Left lung (tissue), 4 donors: ENCODE measurements at regions not wholly inside any gene's neighbourhood (a gene's known extent, or its start where the extent isn't known, plus 50 kb on each side); places are given as distances from the start of the nearest gene placed in this dataset.

Source experiments
- ATAC-seq: fragments of 200-7000 bp; cut with Tn5 transposase; one replicate; pipeline ENCODE4 v1.9.1; 2020; ENCODE audit warnings: moderate library complexity
- DNase-seq, 4 donors: peaks; one replicate each; pipeline ENCODE4 v3.0.0-alpha.2; 2013 to 2020
- H3K27ac ChIP-seq, 2 donors: fragments of 200-600 bp; sonication (generic) in 1 of 2; one replicate each; pipeline versions ENCODE4 v1.5.0 to v1.8.0; 2020 to 2021
- H3K27me3 ChIP-seq, 2 donors: fragments of 200-600 bp; sonication (generic) in 1 of 2; one replicate each; pipeline versions ENCODE4 v1.5.0 to v1.8.0; 2020 to 2021
- H3K36me3 ChIP-seq, 2 donors: fragments of 200-600 bp; sonication (generic) in 1 of 2; one replicate each; pipeline versions ENCODE4 v1.5.0 to v1.8.0; 2020 to 2021
- H3K4me1 ChIP-seq, 2 donors: fragments of 200-600 bp; one replicate each; pipeline ENCODE4 v1.8.0; 2021
- H3K4me3 ChIP-seq, 2 donors: fragments of 200-600 bp; sonication (generic) in 1 of 2; one replicate each; pipeline versions ENCODE4 v1.5.0 to v1.8.0; 2020 to 2021; ENCODE audit warnings: mild to moderate bottlenecking in 1 of 2
- H3K9me3 ChIP-seq, 2 donors: fragments of 200-600 bp; sonication (generic) in 1 of 2; one replicate each; pipeline versions ENCODE4 v1.5.0 to v1.8.0; 2020 to 2021
- intact Hi-C, 2 donors: fragments of 100-400 bp; cut with DNase I; formaldehyde crosslinking; loops; one replicate each; pipeline versions ENCODE4 v1.11.2 to v1.14.2; 2022
- TF ChIP-seq, protein P1 (sequence below), 2 donors: fragments of 200-600 bp; sonication (generic) in 1 of 2; IDR thresholded peaks; one replicate each; pipeline versions ENCODE4 v1.5.0 to v1.8.0; 2021; ENCODE audit warnings: antibody characterized with exemption in 2 of 2
- donor health status: DM: no; HTN: yes; CAD: no.
- donor health status: DM: no; HTN: no; CAD: no.

DNA sequence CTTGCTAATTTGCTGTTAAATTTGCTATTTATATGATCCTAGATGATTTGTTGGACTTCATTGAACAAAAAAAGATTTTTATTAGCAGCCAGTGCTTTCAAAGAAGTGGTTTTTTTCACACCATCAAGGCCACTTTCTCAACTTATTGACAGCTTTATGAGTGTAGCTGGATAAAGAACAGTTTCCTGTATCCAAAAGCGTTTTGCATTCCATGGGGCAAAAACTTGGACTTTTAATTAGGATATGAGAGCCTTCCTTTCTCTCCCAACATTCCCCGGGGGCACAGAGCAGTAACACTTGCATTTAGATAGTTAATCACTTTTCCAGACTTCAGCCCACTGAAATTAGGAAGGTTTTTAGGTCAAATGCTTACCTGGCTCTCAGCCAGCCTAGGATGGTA lies 177.1 kb upstream of the ELAC2 start:
- Histone ChIP-seq H3K9me3 (peaks cover 0 to 1% of the 10 kb centered on the region in 2 donors), H3K36me3 (no peaks in the 10 kb centered on the region), H3K27ac (no peak overlapping the region), H3K4me1 (no peaks in the 10 kb centered on the region), H3K27me3 (no peaks in the 10 kb centered on the region), H3K4me3 (no peak overlapping the region)
- DNase-seq (no peak), ATAC-seq (no peak)
- intact Hi-C loops = no loop called here
- TF ChIP-seq, protein P1, sequence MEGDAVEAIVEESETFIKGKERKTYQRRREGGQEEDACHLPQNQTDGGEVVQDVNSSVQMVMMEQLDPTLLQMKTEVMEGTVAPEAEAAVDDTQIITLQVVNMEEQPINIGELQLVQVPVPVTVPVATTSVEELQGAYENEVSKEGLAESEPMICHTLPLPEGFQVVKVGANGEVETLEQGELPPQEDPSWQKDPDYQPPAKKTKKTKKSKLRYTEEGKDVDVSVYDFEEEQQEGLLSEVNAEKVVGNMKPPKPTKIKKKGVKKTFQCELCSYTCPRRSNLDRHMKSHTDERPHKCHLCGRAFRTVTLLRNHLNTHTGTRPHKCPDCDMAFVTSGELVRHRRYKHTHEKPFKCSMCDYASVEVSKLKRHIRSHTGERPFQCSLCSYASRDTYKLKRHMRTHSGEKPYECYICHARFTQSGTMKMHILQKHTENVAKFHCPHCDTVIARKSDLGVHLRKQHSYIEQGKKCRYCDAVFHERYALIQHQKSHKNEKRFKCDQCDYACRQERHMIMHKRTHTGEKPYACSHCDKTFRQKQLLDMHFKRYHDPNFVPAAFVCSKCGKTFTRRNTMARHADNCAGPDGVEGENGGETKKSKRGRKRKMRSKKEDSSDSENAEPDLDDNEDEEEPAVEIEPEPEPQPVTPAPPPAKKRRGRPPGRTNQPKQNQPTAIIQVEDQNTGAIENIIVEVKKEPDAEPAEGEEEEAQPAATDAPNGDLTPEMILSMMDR (IDR thresholded peaks at IDR 0.05) = no peak

DNA sequence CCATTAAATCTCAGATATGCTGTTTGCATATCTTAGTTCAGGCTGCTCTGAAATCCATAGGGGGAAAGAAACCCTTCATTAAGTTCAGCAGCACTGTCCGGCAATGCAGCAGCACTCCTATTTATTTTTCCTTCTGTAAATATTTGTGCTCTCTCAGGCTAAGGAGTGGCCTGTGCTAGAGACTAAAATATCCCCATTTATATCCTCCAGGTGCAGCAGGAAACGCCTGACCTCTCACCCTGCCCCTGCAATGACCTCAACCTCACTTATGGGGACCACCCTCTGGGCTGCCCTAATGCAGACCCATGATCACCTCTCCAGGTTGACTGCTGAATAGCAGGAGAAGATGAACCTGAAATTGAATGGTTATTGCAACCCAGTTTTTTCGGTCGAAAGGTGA lies 165.0 kb upstream of the ELAC2 start:
- H3K27ac ChIP-seq = no peak overlapping the region
- peaks cover 0 to 3% of the 10 kb centered on the region in 2 donors for H3K9me3 ChIP-seq
- no peak overlapping the region for H3K4me3 ChIP-seq
- no peaks in the 10 kb centered on the region for H3K36me3 ChIP-seq
- ATAC-seq (peak; percentile 97), DNase-seq (no peak)
- TF ChIP-seq, protein P1 (IDR thresholded peaks at IDR 0.05) = no peak
- H3K27me3 ChIP-seq = no peaks in the 10 kb centered on the region
- H3K4me1 ChIP-seq = no peaks in the 10 kb centered on the region
- intact Hi-C loops = no loop called here

DNA sequence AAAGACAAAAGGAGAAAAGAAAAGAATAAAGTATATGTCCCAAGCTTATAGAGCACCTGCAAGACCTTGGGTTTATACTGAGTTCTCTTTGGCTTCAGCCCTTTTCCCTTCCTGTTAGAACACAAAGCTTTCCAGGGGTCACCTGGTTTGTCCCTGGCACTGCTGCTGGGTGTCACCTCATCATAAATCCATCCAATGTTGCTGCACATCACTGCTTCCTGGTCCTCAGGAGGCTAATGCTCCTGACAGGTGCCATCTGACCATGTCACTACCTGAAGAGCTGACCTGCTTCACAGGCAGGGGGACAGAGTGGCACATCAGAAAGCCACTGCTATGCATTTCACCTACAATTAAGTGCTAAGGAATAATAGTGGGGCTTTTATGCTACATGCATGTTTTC lies 164.6 kb upstream of the ELAC2 start:
- peaks cover 0 to 3% of the 10 kb centered on the region in 2 donors for H3K9me3 ChIP-seq
- no peak overlapping the region for H3K27ac ChIP-seq
- no peaks in the 10 kb centered on the region for H3K27me3 ChIP-seq
- no peaks in the 10 kb centered on the region for H3K4me1 ChIP-seq
- TF ChIP-seq, protein P1 (IDR thresholded peaks at IDR 0.05) = no peak
- DNase-seq = no peak
- ATAC-seq = peak; percentile 79
- intact Hi-C loops = no loop called here
- H3K36me3 ChIP-seq = no peaks in the 10 kb centered on the region
- H3K4me3 ChIP-seq = no peak overlapping the region

DNA sequence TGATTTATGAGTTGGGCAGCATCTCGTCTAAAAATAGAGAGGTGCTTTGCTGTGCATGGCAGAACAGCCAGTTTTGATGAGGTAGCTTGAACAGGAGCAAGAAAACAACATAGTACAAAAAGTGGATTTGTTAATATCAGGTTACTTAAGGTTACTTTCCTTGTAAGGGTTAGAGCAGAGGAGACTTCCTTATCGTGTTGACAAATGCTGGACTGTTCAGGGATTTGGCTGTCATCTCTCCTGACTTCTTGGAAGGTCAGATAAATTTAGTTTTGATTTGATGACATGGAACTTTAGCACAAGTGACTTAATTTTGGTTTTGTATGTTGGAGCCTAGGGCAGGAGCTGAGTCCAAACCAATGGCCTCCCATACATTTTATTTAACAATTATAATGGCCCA lies 163.9 kb upstream of the ELAC2 start:
- intact Hi-C loops = no loop called here
- Histone ChIP-seq H3K36me3 (no peaks in the 10 kb centered on the region), H3K27ac (no peak overlapping the region), H3K27me3 (no peaks in the 10 kb centered on the region), H3K9me3 (peaks cover 0 to 3% of the 10 kb centered on the region in 2 donors), H3K4me1 (no peaks in the 10 kb centered on the region), H3K4me3 (no peak overlapping the region)
- ATAC-seq (peak; percentile 44), DNase-seq (no peak)
- TF ChIP-seq, protein P1 (IDR thresholded peaks at IDR 0.05) = no peak

DNA sequence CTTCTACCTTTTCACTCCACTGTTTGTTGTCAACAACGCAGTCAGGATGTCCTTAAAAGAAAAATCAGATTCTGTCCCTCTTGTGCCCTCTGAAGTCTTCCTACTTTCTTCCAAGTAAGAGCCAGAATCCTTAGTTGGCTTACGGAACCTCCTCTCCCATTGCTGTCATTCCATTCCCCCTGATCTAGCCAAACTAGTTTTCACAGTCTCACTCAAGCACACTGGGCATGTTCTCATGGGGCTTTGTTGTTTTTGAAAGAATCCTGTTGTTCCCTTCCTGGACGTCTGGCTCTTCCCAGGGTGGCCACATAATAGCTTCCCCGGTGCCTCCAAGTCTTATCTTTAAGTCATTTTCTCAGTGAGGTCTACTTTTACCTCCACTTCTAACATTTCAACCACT lies 158.6 kb upstream of the ELAC2 start:
- Histone ChIP-seq H3K4me3 (no peak overlapping the region), H3K27me3 (no peaks in the 10 kb centered on the region), H3K27ac (no peak overlapping the region), H3K9me3 (peaks cover 0 to 34% of the 10 kb centered on the region in 2 donors), H3K4me1 (no peaks in the 10 kb centered on the region), H3K36me3 (no peaks in the 10 kb centered on the region)
- intact Hi-C loops = no loop called here
- DNase-seq (no peak), ATAC-seq (no peak)
- TF ChIP-seq, protein P1 (IDR thresholded peaks at IDR 0.05) = no peak
